Sciatic nerve (tissue), 2 donors: ENCODE measurements at regions not wholly inside any gene's neighbourhood (a gene's known extent, or its start where the extent isn't known, plus 50 kb on each side); places are given as distances from the start of the nearest gene placed in this dataset.

Experiments
- ATAC-seq: fragments of 200-7000 bp; cut with Tn5 transposase; one replicate; pipeline ENCODE4 v1.9.1; 2020; ENCODE audit warnings: mild to moderate bottlenecking, moderate library complexity
- DNase-seq: peaks from one replicate; pipeline ENCODE4 v3.0.0-alpha.2; 2020; ENCODE audit warnings: low spot score
- intact Hi-C: fragments of 100-400 bp; cut with DNase I; formaldehyde crosslinking; loops from one replicate; pipeline ENCODE4 v1.14.2; 2022
- donor health status: DM: no; HTN: no; CAD: no.
- donor health status: DM: no; HTN: no; CAD: no.

- intact Hi-C loops, result no loop called here
- DNase-seq (no peak), ATAC-seq (no peak)
Measured at GRCh38 chr20:43863821-43864544, 50.7 kb upstream of the TOX2 start.

GRCh38 chr20:43863330-43863729 lies 51.3 kb upstream of the TOX2 start:
- intact Hi-C loops, result no loop called here
- no peak for ATAC-seq
- no peak for DNase-seq

- DNase-seq (no peak), ATAC-seq (no peak)
- intact Hi-C loops, result no loop called here
Measured at GRCh38 chr20:43862438-43862837, 52.2 kb upstream of the TOX2 start.

- DNase-seq (no peak), ATAC-seq (no peak)
- intact Hi-C loops, result no loop called here
Measured at GRCh38 chr20:43859994-43860393, 54.7 kb upstream of the TOX2 start.

- DNase-seq, result no peak
- intact Hi-C loops, result no loop called here
- no peak for ATAC-seq
Measured at GRCh38 chr20:43857932-43858331, 56.7 kb upstream of the TOX2 start.

- no peak for ATAC-seq
- intact Hi-C loops, result no loop called here
- no peak for DNase-seq
Measured at GRCh38 chr20:43857127-43857526, 57.5 kb upstream of the TOX2 start.

GRCh38 chr20:43855803-43856202 lies 58.8 kb upstream of the TOX2 start:
- no peak for DNase-seq
- intact Hi-C loops, result no loop called here
- no peak for ATAC-seq

- ATAC-seq, result no peak
- intact Hi-C loops, result no loop called here
- DNase-seq, result no peak
Measured at GRCh38 chr20:43853918-43854317, 60.7 kb upstream of the TOX2 start.

GRCh38 chr20:43853174-43853803 lies 61.4 kb upstream of the TOX2 start:
- ATAC-seq (no peak), DNase-seq (no peak)
- intact Hi-C loops, result no loop called here

- DNase-seq, result no peak
- ATAC-seq, result peak; percentile 30
- intact Hi-C loops, result no loop called here
Measured at GRCh38 chr20:43849496-43850186, 65.0 kb upstream of the TOX2 start.

GRCh38 chr20:43846516-43846905 lies 68.1 kb upstream of the TOX2 start:
- no peak for ATAC-seq
- intact Hi-C loops, result no loop called here

GRCh38 chr20:43844778-43845614 lies 69.7 kb upstream of the TOX2 start:
- DNase-seq (no peak), ATAC-seq (no peak)
- intact Hi-C loops, result no loop called here

More at GRCh38 chr20:43846516-43846905, 68.1 kb upstream of the TOX2 start:
- no peak for DNase-seq

- intact Hi-C loops, result no loop called here
- DNase-seq (no peak), ATAC-seq (no peak)
Measured at GRCh38 chr20:43843965-43844660, 70.5 kb upstream of the TOX2 start.

- intact Hi-C loops, result no loop called here
- ATAC-seq (no peak), DNase-seq (no peak)
Measured at GRCh38 chr20:43843096-43843964, 71.3 kb upstream of the TOX2 start.

GRCh38 chr20:43842126-43843020 lies 72.3 kb upstream of the TOX2 start:
- ATAC-seq, result no peak
- no peak for DNase-seq
- intact Hi-C loops, result no loop called here

- intact Hi-C loops, result no loop called here
- no peak for ATAC-seq
- no peak for DNase-seq
Measured at GRCh38 chr20:43840382-43841070, 74.1 kb upstream of the TOX2 start.

- no peak for DNase-seq
- ATAC-seq, result no peak
- intact Hi-C loops, result no loop called here
Measured at GRCh38 chr20:43839793-43840199, 74.9 kb upstream of the TOX2 start.
